G401 (cell line): ENCODE measurements at regions not wholly inside any gene's neighbourhood (a gene's known extent, or its start where the extent isn't known, plus 50 kb on each side); places are given as distances from the start of the nearest gene placed in this dataset.

Source experiments
- DNase-seq: peaks from one replicate; pipeline ENCODE4 v3.0.0-alpha.2; 2015; ENCODE audit warnings: low spot score
- in situ Hi-C: cut with HindIII; loops from 2 replicates; pipeline ENCODE4 v1.10.0; 2016; ENCODE audit warnings: low sequenced_read_pairs, mixed read lengths

DNA sequence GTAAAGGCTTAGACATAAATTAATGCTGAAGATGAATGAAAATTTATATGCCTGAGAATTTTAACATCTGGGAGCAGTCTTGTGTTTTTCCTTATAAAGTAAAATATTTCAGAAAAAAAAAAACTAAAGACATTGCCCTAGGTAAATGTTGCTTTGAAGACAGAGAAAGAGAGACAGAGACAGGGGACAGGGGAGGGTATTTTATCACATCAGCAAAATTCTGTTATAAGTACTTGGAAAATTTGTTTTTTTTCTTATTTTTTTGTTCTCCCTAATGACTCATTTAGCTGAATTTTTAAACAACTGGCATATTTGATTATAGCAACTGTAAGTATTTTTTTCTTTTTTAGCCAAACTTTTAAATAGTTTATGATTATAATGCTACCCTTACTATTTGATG lies 1540.6 kb upstream of the GBE1 start:
- in situ Hi-C loops, result no loop called here
- DNase-seq, result no peak

DNA sequence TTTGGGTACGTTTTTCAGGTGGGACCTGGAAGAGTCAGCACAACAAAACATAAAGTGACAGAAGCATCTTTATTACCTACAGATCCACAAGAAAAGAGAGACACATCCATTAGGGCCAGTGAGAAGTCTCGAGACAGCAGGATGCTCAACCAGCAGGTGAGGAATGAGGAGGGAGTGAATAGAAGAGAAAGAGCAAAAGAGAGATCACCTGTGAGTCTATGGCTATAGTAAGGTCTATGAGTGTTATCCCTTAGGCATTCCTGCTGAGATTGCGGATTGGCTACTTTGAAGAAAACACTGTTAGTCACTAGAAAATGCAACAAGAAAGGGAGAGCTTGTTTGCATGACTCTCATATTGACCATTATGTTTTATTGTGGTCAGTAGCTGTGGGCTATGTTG lies 1556.2 kb upstream of the GBE1 start:
- no peak for DNase-seq
- in situ Hi-C loops, result no loop called here

DNA sequence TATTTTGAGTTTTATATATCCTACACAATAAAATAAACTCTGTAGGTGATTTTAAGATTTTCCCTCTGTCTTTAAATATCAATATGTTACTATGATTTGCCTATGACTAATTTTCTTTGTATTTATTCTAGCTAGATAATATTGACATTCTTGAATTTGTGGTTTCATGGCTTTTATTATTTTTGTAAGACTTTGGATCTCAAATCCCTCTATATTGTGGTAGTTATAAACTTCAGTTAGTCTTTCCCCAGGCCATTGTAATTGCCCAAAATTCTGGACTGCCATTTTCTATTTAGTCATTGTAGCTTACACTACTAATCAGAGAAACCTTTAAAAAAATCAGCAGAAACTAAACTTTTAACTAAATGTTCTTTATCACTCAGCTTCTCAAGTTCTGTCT lies 1559.3 kb upstream of the GBE1 start:
- in situ Hi-C loops, result no loop called here
- no peak for DNase-seq

DNA sequence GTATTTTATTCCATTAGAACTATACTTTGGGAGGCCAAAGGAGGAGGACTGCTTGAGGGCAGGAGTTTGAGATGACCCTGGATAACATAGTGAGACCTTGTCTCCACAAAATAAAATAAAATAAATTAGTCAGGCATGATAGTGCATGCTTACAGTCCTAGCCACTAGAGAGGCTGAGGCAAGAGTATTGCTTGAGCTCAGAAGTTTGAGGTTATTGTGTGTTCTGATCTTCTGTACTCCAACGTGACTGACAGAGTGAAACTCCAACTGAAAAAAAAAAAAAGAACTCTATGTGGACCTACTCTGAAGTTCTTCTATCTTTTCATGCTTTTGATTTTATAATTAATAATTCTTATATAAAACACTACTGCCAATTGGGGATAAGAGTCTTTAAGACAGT lies 1560.0 kb upstream of the GBE1 start:
- in situ Hi-C loops, result no loop called here
- no peak for DNase-seq

DNA sequence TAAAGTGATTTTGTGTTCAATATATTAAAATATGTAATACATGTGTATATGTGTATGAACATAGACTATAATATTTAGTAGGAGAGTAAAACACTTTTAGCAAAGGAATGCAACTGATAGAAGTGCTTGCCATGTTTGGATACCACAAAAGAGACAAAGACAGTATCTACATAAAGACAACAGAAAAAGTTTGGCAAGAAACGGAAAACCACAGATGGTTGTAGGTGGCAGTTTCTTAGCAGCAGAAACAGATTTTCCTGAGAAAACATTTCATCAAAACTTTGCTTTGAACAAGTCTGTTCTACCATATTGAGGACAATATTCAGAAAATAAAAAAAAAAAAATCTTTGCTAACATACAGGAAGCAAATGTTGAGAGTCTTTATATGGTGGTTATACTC lies 1560.4 kb upstream of the GBE1 start:
- DNase-seq, result no peak
- in situ Hi-C loops, result no loop called here

DNA sequence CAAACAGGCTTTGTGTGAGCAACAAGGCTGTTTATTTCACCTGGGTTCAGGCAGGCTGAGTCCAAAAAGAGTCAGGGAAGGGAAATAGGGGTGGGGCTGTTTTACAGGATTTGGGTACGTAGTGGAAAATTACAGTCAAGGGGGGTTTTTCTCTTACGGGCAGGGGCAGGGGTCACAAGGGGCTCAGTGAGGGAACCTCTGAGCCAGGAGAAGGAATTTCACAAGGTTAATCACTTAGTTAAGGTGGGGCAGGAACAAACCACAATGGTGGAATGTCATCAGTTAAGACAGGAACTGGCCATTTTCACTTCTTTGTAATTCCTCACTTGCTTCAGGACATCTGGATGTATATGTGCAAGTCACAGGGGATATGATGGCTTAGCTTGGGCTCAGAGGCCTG lies 1592.8 kb upstream of the GBE1 start:
- DNase-seq, result no peak
- in situ Hi-C loops, result no loop called here

DNA sequence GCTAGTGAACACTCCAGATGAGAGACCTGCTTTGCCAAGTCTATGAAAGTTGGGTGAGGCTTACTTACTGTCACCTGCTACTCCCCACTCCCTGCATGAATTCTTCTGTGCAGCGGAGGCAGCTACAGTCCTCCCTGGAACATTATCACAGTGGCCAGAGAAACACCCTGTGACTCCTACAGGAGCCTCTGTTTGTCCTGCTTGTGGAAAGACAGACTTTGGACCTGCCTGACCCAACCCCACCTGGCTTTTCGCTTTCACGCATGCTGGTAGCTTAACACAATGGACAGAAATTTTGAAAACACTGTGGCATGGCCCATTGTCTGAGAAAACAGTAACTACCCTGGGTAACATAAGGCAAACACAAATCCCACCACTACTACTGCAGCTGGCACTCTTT lies 1565.5 kb upstream of the CADM2 start:
- in situ Hi-C loops, result no loop called here
- no peak for DNase-seq

DNA sequence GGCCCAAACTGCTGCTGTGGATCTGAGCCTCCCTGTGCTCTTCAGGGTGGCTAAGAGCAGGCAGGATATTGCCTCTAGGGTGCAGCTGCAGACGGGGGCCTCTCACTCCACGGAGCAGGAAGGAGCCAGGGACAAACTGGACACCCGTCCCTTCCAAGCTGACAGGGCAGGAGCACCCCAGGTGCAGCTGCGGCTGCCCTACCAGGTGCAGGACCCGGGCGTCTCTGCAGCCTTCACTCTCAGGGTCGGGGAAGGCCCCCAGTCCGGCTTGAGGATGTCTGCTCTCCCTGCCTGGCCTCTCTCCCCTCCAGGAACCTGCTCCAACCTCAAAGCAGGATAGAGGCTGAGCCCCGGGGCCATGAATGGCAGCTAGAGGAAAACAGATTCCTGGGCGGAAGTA lies 1554.9 kb upstream of the CADM2 start:
- no peak for DNase-seq
- in situ Hi-C loops, result no loop called here

DNA sequence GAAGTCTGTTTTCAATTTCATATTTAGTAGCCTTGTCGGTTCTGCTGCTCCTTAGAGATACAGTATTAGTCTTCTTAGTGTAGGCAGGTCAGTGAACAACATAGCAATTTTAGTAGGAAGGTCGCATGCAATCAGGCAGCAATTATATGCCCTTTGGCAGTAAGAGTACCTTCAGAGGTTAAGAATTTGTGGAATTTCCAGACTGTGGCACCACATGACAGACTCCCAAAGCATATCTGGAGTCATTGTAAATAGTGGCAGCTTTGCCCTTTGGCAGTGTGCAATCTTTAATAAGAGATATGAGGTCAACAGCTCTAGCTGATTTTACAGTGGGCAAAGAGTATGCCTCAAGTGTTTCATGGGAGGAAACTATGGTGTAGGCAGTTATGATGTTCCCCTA lies 1532.5 kb upstream of the CADM2 start:
- no peak for DNase-seq
- in situ Hi-C loops, result no loop called here

DNA sequence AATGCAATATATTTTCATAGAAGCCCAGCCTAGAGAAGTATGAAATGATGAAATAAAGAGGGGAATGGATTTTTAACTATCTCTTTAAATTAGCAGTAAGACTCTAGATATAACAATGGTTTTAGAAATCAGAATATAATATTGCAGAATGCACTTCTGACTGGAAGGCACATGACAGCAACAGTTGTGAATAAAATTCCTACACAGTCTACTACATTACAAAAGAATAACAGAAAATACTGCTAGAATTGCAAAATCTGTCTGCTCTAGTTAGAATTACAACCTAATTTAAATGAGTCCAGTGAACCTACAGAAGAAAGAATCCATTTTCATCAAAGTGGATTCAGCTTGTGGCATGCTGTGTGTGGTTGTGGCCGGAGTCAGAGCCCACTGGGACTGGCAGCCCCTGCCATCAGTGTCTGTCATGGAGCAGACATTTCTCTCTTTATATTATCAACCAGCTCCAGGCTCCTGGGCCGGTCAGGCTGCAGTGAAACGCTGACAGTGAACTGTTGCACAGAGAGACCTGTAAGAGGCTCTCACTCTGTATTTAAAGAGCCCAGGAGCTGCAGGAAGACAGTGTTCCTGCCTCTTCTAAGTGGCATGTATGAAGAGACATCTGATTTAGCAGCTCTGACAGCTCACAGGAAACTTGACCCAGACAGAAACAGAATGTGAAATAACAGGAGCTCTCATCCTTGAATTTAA lies 1523.8 kb upstream of the CADM2 start:
- no peak for DNase-seq
- in situ Hi-C loops, result no loop called here

DNA sequence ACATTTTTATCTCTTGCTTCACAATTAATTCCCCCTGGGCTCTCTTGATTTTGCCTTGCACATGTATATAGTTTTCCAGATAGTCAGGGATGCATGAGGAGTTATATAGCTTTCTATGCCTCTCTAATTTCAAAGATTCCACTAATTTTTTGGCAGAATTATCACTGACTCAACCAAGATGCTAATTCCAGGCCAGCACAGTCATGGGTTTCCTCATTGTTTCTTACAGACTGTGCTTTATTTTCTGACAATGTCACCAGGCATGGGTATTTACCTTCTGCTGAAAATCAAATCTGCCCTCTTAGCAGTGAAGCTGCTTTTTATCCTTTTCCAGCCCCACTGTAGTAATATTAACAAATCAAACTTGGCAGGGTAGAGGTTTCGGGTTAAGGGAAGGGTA lies 1520.6 kb upstream of the CADM2 start:
- in situ Hi-C loops, result no loop called here
- DNase-seq, result no peak

DNA sequence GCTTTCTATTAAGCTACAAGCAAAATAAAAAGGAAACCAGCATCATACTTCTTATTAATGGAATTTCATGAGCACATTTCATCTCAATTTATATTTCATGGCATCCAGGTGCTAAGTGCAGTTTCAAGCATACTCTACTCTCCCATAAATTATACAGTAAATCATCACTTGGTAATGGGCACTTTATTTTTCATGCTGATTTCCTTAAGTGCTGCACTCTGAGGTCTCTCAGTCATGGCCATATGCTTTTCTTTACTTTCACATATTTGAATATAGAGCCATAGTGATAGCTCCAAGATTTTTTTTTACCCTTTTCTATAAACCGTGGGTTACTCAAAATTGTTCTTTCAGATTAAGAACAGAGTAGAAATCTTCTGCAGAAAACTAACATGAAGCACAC lies 1505.7 kb upstream of the CADM2 start:
- DNase-seq, result no peak

DNA sequence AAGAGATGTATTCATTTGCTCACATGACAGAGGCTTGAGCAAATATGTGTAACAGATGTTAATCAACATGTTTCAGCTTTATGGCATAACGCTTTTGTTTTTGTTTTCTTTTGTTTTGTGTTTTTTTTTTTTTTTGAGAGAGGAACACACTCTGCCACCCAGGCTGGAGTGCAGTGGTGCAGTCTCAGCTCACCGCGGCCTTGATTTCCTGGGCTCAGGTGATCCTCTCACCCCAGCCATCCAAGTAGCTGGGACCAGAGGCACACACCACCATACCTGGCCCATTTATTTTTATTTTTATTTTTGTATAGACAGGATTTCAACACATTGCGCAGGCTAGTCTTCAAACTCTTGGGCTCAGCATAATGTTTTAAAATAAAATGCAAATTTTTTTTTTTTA lies 1504.4 kb upstream of the CADM2 start:
- no peak for DNase-seq
- in situ Hi-C loops, result no loop called here

More for the DNA sequence above, 1505.7 kb upstream of the CADM2 start:
- in situ Hi-C loops, result no loop called here

DNA sequence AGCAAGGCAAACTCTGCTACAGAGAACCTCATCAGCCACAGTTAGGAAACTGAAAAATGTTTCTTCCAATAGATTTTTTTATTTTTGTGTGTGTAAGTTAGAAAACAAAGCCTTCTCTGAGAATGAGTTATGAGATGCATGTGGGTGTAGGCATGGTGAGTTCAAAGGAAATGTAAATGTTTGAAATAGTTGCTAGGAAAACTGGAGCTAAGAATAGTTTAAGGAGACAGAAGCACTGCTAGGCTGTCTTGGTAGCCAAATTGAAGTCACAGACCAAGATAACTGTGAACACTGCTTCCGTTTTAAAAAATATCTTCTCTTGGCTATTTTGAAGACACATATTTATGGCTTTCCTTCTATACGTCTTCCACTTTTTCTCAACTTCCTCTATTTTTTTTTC lies 1501.2 kb upstream of the CADM2 start:
- no peak for DNase-seq
- in situ Hi-C loops, result no loop called here

DNA sequence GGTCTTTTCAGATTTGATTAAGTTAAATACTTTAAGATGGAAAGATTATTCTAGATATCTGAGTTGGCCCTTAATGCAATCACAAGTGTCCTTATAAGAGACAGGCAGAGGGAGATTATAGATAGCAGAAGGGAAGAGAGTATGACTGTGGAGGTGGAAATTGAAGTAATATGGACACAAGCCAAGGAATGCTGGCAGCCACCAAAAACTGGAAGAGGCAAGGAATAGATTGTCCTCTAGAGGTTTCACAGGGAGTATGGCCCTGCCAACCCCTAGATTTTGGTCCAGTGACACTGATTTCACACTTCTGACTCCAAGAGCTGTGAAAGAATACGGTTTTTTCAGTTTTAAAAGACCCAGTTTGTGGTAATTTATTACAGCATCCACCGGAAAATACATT lies 1498.7 kb upstream of the CADM2 start:
- in situ Hi-C loops, result no loop called here
- DNase-seq, result peak; percentile 7

DNA sequence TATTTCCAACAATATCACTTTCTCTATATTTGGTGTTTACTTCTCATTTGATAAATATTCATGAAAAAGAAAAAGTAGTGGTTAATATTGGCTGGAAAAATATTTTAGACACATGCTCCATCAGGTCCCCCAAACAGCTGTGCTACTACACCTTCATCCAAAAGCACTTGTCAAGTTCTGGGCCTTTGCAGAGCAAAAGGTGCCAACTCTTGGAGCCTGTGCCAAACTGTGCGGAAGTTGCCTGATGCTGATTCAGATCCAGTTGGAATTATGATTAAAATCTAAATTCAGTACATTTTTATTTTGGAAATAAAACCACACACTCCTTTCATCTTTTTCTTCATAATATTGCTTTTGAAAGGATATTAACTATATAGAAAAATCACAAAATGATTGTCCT lies 1497.4 kb upstream of the CADM2 start:
- in situ Hi-C loops, result no loop called here
- no peak for DNase-seq

DNA sequence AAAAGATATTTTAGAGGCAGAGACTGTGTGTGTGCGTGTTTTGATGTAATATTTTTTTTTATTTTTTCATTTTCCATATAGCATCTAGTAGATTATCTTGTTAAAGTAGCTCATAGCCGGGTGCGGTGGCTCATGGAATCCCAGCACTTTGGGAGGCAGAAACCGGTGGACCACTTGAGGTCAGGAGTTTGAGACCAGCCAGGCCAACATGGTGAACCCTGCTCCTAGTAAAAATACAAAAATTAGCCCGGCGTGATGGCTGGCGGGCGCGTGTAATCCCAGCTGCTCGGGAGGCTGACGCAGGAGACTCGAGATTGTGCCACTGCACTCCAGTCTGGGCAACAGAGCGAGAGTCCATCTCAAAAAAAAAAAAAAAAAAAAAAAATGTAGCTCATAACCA lies 1481.2 kb upstream of the CADM2 start:
- in situ Hi-C loops, result no loop called here
- DNase-seq, result no peak

DNA sequence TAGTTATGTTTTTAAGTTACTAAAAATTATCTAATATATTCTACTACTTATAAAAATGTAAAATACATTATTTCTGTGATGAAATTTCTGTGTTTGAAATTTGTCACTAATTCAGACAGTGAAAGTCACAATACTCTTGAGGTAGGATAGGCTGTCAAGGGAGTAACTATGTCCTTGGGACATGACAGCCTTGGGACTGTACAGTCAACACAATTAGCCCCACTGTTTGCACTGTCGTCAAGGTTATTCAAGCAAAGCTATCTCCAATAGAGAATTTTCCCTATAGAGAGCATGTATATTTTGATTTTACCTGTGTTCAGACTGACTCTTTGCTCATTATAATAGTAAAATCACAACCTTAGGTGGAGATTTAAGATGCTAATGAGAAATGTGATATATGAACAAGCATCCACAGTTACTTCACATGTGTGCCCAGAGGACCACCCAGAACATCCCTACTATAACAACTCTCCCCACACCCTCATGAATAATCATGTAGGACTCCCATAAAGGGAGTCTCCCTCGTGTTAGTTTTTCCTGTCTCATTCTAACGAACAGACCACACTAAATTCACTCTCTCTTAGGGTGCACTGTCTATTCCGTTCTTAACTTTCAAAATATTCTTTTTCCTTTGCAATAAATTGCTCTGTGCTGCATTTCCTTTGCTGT lies 1476.3 kb upstream of the CADM2 start:
- in situ Hi-C loops, result no loop called here
- DNase-seq, result no peak

DNA sequence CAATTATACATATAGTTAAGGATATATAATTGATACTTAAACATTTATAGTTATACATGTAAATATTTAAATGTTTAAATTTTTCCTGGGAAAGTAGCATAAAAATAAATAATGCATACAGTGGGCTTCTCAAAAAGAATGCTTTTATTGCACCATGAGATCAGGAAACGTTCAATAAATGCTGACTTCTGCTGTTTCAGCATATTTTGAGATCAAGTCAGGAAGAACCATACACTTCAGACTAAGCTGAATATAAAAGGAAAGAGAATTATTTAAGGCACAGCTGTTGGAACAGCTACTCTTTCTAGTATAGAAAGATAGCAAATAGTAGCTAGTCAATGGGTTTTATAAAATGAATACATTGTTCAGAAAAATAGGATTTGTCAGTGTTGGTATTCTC lies 1462.3 kb upstream of the CADM2 start:
- in situ Hi-C loops, result no loop called here

DNA sequence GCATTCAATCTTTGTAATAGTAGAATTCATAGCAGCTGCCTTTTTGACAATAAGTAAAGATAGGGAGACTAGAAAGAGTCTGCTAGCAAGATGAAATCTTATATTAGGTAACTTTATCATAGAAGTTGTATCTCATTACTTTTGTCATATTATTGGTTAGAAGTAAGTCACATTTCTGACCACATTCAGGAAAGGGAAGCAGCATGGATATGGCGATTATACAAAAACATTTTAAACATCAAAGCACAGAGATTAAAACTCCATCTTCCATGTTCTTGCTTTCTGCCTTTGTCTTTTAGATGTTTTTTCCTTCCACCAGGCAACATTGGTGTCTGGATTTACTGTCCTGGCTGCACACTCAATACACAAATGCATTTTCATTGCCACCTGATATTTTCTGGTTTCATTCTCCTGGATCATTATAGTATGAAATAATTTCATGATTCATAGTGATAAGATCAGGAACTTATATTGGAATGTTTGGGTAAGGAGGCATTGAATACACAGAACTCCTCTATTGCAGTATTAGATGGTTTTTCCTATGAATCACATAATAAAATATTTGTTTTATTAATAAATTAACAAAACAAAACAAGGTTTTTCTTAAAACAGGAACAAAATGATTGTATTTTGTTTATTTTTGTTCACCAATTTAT lies 1460.3 kb upstream of the CADM2 start:
- no peak for DNase-seq
- in situ Hi-C loops, result no loop called here

More for the DNA sequence above, 1462.3 kb upstream of the CADM2 start:
- DNase-seq, result no peak

DNA sequence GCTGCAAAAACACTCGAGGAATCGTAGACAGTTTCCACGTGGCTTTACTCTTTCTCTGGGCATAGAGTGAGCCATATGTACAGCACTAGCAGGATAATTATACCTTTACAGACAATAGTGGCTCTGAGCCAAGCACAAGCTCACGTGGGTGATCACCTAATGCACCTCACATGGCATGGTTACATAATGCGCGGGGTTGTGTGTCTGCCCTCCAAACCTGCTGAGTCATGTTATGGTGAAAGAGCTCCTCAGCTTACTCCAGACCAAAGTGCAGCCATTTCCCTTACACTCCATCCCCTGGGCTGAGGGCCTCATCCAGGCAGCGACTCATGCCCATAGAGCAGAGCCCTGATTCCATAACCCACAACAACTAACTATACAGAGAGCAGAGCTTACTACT lies 1458.4 kb upstream of the CADM2 start:
- in situ Hi-C loops, result no loop called here
- DNase-seq, result no peak
